ENCODE measurements at regions not wholly inside any gene's neighbourhood (a gene's known extent, or its start where the extent isn't known, plus 50 kb on each side); places are given as distances from the start of the nearest gene placed in this dataset.

GRCh38 chr5:146940295-146940694, 61.7 kb upstream of the PPP2R2B start:
- no peak for DNase-seq

- DNase-seq = no peak
These were observed 65.5 kb upstream of the PPP2R2B start for GRCh38 chr5:146944019-146944418.

GRCh38 chr5:146944764-146945616, 66.4 kb upstream of the PPP2R2B start:
- no peak for DNase-seq

- DNase-seq = no peak
These were observed 67.1 kb upstream of the PPP2R2B start for GRCh38 chr5:146945617-146946084.

- no peak for DNase-seq
These were observed 68.8 kb upstream of the PPP2R2B start for GRCh38 chr5:146947181-146947941.

- DNase-seq = no peak
These were observed 70.1 kb upstream of the PPP2R2B start for GRCh38 chr5:146948666-146949065.

- DNase-seq = no peak
These were observed 73.6 kb upstream of the PPP2R2B start for GRCh38 chr5:146952168-146952567.

- DNase-seq = no peak
These were observed 77.7 kb upstream of the PPP2R2B start for GRCh38 chr5:146956217-146956616.

- DNase-seq = no peak
These were observed 80.8 kb upstream of the PPP2R2B start for GRCh38 chr5:146959360-146959759.

GRCh38 chr5:146962801-146963355, 84.3 kb upstream of the PPP2R2B start:
- no peak for DNase-seq

- peak; percentile 77 for DNase-seq
These were observed 87.5 kb upstream of the PPP2R2B start for GRCh38 chr5:146965761-146966659.

- DNase-seq = no peak
These were observed 89.1 kb upstream of the PPP2R2B start for GRCh38 chr5:146967646-146968045.

- no peak for DNase-seq
These were observed 92.8 kb upstream of the PPP2R2B start for GRCh38 chr5:146971401-146971800.

GRCh38 chr5:146986469-146986868, 107.9 kb upstream of the PPP2R2B start:
- DNase-seq = no peak

- no peak for DNase-seq
These were observed 115.4 kb upstream of the PPP2R2B start for GRCh38 chr5:146993876-146994530.

- DNase-seq = no peak
These were observed 117.3 kb upstream of the PPP2R2B start for GRCh38 chr5:146995878-146996277.

- DNase-seq = no peak
These were observed 136.8 kb upstream of the PPP2R2B start for GRCh38 chr5:147015405-147015804.

GRCh38 chr5:147017191-147017590, 138.6 kb upstream of the PPP2R2B start:
- no peak for DNase-seq

- no peak for DNase-seq
These were observed 139.1 kb upstream of the PPP2R2B start for GRCh38 chr5:147017621-147018020.

GRCh38 chr5:147018812-147019211, 140.3 kb upstream of the PPP2R2B start:
- no peak for DNase-seq

- no peak for DNase-seq
These were observed 158.2 kb upstream of the PPP2R2B start for GRCh38 chr5:147036691-147037245.

Data from renal pelvis (tissue), 1 donor.